ENCODE measurements at regions not wholly inside any gene's neighbourhood (a gene's known extent, or its start where the extent isn't known, plus 50 kb on each side); places are given as distances from the start of the nearest gene placed in this dataset.
A peak's percentile ranks its signal among the peaks of the same experiment; 100 is the strongest.

DNA sequence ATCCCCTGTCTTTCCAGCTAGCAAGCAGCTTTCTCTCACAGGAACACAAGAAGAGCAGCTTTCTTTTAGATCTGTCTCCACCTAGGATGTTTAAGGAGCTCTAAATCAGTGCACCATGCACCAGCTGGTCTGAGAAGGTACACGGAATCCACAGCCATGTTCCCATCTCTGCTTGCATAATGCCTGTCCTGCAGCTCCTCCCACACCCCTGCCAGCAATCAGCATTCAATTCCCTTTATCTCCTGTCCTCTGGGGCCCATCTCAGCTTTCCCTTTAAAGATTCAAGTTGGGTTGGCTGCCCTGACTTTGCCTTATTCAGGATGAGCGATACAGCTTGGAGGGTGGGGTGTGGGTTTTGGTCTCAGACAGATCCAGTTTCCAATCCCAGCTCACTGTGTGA lies 826.3 kb downstream of the BCL11B start:
- DNase-seq (ENCODE audit: low spot score), result no peak

DNA sequence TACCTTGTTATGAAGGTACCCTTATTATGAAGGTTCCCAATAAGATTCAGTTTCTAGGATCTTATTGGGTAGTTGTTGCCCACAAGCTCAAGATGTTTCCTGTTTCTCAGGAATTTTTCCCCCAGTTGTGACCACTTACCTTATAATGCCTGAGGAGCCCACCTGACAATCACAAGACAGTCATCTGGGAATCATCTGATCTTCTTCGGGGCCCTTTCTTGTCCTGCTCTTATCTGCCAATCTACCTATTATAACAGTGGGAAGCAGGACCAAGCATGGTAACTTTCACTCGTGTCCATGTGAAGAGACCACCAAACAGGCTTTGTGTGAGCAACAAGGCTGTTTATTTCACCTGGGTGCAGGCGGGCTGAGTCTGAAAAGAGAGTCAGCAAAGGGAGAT lies 825.5 kb downstream of the BCL11B start:
- no peak for DNase-seq (ENCODE audit: low spot score)

DNA sequence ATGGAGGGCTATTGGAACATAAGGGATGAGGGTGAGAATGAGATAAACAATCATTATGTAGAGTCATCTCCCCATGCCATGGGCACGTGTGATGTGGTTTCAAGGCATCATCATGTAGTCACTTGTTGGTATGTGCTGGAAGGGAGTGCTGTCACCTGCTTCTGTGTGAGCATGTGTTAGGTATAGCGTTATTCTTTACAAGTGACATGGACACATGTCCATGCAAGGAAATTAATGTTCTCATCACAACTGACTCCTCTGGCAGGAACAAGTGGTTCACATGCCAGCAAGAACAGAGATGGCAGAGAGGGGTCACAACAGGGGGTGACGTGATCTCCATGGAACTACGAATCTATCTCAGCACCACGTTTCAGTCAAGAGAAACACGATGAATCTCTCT lies 815.8 kb downstream of the BCL11B start:
- DNase-seq (ENCODE audit: low spot score), result no peak

DNA sequence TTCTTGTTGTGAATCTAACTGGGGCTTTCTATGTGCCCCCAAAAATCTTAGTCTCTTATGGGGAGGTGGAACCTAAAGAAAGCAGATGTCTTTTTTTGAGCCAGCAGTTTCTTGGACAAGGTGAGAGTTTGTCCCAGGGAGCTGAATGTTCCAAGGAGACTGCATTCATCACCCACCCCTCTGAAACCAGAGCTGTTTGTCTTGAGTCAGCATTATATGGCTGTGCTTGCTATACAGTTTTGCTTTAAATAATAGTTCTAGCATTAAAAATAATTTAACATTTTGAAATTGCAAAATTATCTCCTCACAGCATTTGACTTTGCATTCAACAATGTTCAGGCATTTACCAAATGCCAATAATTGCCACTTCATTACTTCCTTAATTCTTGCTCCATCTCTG lies 813.3 kb downstream of the BCL11B start:
- DNase-seq (ENCODE audit: low spot score), result no peak

DNA sequence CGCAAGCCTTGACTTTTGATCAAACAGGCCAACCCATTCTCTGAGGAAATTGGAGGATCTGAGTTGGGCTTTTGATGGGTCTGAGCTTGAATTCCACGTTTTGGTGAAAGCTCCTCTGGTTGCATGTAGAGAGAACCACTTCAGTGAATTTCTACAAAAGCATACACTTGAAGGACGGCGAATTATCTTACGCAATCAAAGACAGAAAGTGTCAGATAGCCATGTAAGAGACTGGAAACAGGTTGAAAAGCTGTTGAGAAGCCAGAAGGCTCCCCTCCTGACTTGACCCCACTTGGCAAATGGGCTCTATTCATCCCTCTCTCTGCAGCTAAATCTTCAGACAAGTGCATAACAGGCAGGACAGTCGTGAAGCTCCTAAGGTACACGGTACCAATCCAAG lies 809.1 kb downstream of the BCL11B start:
- no peak for DNase-seq (ENCODE audit: low spot score)

DNA sequence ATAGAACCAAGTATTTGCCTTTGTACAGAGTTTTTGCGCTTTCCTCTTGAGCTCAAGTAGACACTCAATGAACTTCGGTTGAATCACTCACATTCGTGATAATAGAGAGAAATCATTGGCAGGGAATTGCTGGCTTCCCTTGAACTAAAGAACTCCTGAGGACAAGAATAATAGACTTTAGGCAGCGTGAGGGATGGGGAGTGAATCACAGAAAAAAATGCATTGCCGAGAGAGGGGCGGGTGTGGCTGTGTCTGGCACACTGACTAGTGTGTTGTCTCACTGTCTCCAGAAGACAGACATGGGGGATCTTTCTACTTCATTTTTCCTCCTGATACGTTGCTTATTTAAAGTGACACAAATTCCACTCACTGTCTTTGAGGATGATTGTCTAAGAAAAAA lies 805.2 kb downstream of the BCL11B start:
- DNase-seq (ENCODE audit: low spot score), result no peak

DNA sequence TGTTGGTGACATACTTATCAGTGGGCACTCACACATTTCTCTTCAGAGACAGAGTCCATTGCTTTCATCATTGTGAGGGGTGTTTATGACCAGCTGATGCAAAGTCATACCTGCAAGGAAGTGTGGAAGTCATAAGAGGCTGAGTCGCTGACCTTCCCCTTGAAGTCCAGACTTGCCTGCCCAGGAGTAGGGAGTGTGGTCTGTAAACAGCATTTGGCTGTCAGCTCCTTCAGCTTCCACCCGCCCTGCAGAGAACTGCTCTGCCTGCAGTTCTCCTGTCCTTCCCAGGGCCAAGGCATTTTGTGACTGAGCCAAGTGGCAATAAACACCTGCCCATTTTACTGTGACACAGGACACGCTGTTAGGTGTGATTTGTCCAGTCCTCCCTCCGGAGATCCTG lies 801.3 kb downstream of the BCL11B start:
- DNase-seq (ENCODE audit: low spot score), result no peak

DNA sequence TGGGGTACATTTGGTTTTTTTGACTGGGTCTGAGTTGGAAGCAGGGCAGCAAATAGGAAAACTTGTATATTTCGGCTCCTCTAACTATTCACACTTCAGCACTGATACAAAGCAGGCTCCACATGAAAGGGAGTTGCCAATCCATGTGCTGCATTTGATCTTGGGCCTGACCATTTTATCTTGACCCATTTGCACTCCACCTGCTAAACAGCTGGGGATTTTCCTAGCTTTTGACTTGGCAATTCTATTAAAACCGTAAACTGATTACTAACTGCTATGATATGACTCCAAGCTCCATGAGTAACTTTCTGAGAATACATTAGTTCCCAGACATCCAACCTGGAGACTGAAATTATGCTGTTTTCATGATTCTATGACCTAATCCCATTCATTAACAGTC lies 797.1 kb downstream of the BCL11B start:
- no peak for DNase-seq (ENCODE audit: low spot score)

DNA sequence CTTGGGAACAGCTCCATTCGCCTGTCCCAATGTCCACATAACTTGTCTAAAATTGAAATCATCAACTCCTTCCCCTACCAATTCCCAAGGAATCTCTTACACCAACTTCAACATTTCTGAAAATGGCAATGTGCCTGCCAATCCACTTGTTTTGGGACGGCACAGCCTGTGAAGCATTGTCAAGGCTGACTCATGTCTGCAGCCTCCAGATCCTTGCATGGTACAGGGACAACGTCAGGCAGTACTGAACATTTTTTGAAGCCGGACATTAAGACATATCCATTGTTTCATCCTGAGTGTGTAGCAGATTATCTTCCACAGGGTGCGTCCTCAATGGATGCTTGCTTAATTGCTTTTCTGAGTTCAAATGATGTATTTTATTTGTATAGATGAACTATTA lies 794.1 kb downstream of the BCL11B start:
- DNase-seq (ENCODE audit: low spot score), result no peak

DNA sequence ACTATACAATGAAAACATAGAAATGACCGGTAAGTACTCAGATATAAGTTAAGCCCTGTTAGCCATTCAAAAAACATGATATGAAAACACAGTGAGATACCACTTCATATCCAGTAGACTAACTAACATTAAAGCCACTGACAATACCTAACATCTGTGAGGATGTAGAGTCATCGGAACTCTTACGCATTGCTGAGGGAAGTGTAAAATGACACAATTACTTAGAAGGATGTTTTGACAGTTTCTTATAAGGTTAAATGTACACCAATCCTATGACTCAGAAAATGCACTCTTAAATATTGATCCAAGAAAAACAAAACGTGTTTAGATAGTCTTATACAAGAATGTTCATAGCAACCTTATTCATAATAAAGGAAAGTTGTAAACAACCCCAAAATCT lies 782.9 kb downstream of the BCL11B start:
- DNase-seq (ENCODE audit: low spot score), result no peak

DNA sequence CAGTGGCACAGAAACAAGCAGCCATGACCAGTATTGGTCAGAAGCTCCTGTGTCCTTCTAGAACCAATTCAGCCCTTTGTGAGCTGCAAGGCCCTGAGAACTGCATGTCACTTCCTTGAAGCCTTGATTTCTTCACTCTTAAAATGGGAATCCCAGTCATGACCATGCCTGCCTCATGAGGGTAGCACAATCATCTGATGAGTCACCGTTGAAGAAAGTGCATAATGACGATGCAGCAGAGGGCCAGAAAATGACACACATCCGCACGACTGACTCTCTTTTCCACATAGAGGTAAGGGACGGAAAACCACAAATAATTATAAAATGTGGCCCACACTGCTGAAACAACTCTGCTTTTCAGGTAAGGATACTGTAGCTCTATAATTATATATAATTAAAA lies 777.4 kb downstream of the BCL11B start:
- peak; percentile 88 for DNase-seq (ENCODE audit: low spot score)

DNA sequence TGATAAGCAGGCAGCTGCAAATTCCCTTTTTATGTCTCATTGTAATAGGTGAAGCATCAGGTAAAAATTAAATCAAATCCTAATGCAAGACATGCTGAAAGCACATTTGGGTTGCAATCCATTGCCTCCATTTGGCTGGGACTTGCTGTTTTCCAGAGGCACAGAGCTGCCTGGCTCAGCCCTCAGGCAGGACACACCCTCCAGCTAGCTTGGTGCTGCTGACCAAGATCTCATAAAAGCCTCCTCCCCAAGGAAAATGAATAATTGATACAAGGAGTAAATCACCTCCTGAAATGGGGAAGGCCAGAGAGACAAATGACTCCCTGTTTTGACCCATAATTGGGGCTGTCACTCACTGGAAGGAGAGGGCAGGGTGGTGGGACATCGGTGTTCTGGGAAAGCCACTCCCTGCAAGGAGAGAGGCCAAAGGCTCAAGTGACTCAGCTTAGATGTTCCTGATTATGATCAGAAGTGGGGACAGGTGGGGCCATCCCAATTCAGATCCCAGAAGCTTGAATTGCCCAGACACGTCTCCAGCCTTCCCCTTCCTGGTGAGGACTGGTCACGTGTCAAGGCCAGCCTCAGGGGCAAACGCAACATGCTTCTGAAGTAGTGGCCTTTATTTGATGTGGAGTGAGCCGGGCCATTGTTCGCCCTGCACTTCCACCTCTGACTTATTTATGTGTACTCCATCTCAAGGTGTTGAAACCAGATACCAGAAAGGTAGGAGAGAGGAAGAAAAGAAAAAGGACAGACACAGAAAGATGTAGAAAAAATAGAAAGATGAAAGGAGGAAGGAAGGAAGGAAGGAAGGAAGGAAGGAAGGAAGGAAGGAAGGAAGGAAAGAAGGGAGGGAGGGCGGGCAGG lies 773.7 kb downstream of the BCL11B start:
- no peak for DNase-seq (ENCODE audit: low spot score)

DNA sequence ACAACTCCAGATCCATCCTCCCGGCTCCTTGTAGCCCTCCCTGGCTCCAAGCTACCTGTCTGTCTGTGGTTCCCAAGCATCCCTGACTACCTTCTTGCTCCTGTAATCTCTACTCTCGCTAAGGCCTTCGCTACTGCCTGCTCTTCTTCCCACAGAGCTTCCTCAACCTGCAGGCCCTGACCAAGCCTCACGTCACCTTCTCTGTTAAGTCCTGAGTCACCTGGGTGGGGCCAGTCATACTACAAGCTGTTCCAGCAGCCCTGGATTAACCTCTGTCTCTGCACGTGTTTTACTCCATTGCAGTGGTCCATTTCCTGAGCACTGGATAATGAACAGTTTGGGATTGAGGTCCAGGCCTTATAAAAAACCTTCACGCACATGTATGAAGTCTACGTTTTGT lies 770.7 kb downstream of the BCL11B start:
- peak; percentile 30 for DNase-seq (ENCODE audit: low spot score)

DNA sequence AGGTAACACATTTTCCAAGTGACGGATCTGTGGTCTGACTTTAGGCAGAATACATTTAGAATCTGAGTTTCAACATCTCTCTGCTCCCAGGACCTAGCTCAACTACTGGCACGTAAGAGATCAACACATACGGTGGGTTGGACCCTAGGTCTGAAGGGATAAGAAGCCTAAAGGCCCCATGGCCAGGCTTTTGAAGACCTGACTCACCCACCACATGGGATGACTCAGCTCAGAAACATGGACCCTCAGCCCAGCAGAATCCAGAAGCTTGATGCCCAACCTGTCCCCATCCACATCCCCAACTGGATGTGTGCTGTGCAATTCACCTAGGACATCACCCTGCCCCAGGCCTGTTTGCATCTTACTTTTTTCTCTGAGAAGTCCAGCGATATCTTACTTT lies 770.2 kb downstream of the BCL11B start:
- DNase-seq (ENCODE audit: low spot score), result peak; percentile 12

DNA sequence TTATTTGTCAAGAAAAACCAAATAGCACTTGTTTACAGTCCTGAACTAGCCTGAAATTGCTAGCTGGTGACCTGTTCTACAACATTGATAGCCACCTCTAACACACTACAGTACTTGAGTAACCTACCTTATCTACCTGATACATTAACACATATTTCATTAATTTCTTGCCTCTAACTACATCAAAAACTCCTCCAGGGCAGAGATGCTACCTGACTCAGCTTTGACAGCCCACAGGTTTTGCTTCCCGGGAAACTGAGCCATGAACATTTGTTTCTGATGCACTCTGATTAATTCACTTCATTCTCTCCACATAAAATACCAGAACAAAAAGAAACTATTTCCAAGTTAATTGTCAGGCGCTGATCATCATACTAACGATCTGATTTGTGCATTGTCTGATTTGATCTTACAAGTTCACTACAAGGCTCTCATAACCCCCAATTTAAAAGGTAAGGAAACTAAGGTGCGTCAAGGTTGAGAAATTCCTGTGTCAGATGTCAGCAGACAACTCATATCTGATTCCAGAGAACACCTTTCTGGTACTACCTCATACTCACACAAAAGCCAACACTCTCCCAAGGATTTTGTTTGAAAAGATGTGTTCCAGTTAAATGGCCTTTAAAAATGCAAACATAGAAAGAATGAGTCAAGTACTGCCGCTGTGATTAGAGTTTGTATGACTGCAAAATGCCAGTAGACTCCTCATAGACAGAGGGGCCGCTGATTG lies 768.7 kb downstream of the BCL11B start:
- no peak for DNase-seq (ENCODE audit: low spot score)

DNA sequence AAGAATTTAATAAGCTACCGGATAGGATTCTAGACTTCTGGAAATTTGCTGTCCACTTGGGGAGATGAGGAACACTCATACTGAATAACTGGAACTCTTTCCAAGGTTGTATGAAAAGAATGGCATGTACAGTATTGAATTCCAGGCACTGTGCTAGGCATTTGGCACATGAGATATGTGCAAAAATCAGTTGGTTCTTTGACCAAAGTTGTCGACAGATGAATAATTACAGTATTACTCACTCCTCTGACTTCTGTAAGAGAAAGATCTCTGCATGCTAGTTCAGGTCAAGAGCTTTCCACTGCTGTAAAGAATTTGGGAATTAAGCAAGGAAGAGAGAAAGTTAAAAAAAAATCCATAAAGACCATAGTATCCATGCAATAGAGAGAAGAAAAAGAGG lies 764.7 kb downstream of the BCL11B start:
- DNase-seq (ENCODE audit: low spot score), result no peak

DNA sequence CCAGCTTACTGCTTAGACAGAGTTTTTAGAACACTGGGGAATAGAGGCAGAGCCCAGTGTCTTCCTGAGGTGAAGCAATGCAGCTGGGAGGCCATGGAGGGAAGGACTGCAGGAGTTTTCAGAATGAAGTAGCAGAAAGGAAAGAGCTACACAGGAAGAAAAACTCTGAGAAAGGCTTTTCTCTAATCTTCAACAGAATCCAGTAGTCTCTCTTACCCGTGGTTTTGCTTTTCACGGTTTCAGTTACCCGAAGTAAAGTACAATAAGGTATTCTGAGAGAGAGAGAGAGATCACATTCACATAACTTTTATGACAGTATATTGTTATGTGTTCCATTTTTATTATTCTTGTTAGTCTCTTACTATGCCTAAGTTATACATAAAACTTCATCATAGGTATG lies 761.6 kb downstream of the BCL11B start:
- no peak for DNase-seq (ENCODE audit: low spot score)

DNA sequence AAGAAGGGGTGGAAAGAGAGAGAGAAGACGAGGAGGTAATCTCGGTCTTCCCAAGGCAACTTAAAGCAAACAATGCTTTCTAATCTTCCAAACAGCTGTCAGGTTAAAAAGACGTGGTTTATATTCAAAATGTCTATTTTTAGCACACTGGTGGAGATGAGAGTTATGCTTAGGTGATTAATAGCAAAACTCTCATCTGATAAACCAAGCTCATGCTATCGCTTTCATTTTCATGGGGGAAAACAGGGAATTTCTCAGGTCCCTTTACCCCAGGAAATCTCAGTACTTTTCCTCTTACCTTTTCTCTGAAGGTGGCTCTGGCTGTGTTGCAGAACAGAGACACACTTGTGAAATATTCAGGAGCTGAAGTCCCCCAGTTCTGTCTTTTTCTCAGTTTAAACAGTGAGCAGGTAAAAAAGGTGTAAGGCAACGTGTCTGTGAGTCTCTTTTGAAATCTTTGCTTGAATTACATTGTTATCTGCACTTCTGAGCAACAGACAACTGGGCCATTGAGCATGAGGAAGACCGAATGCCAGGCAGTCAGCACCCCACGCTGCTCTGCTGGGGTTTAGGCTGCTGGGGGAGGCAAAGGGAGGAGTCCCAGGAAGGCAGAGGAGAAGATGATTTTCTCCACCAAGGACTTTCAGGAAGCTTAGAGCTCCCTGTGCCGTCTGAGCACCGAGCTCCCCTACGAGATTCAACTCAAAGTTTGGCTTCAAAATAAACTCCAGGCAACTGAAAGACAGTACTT lies 759.3 kb downstream of the BCL11B start:
- no peak for DNase-seq (ENCODE audit: low spot score)

DNA sequence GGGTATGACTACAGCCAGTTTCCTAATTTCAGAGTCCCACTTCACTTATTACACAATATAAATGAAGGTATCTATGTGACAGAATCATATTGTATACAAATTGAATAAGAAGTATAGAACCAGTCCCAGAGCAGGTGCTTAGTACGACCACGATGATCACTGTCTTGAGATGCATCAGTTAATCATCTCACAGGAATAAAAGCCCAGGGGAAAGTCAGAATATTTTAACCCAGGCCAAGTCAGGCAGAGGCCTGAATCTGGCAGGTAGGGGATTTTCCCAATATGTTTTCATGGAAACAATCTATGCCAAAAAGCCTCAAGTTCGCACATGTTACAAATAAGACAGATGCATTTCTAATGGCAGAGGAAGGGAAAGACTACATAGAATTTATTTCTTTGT lies 758.4 kb downstream of the BCL11B start:
- no peak for DNase-seq (ENCODE audit: low spot score)

DNA sequence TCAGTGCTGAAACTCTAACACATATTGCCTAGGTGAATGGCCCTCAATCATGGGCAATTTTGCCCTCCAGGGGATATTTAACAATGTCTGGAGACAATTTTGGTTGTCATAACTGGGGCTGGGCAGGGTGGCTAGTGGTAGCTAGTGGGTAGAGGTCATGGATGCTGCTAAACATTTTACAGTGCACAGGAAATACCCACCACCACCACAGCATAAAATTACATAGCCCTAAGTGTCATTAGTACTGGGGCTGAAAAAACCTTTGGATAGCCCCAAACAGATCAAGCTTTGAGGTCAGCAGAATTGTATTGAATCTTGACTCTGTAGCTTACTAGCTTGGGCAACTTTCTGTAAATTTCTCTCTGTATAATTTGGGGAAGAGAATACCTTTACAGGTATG lies 758.0 kb downstream of the BCL11B start:
- DNase-seq (ENCODE audit: low spot score), result no peak

DNA sequence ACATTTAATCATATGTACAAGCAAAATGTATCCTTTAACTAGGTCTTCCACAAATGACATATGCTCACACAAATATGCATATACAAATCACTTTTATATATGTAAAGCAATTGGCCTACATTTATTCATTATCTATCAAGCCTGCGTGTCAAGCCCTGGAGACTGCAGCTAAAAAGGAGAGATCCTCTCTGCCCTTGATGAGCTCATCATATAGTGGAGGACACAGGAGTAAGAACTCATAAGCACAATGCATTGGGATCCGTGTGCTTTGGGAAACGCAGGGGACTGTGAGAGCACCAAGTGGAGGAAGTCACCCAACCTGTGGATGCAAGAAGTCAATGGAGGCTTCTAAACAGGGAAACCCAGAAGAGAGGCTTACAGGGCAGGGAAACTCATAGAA lies 735.7 kb downstream of the BCL11B start:
- DNase-seq (ENCODE audit: low spot score), result no peak

DNA sequence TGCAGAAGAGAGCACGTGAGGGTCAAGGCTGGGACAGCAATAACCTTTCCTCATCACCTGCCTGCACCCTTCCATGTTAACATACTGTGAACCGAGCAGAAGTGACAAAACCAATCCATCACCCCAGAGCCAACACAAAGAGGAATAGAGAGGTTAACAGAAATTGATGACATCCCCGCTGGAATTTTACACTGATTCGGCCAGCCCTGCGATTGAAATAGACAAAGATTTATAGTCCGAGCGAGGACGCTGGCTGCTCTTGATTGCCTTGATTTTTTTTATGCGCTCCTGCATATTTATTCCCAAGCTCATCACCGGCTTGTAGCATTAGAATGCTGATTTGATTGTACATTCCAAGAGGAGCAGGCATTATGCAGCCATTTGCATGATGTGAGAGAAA lies 729.7 kb downstream of the BCL11B start:
- no peak for DNase-seq (ENCODE audit: low spot score)

DNA sequence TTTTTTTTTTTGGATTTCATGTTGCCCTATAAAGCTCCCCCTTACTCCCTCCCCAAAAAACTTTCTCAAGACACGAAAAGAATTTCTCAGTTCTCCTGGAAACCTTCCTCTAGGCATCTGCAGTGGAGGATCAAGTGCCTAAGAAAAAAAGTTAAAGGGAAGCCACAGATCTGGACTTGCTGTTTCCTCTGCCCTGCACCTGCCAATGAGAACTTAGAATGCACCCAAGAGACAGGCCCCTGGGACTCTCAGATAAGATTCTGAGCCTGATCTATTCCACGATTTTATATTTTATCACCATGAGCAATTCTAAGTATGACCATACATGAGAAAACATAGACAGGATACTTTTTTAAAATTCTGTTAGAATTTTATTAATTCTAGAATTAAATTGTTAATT lies 728.9 kb downstream of the BCL11B start:
- no peak for DNase-seq (ENCODE audit: low spot score)
